ENCODE measurements at regions not wholly inside any gene's neighbourhood (a gene's known extent, or its start where the extent isn't known, plus 50 kb on each side); places are given as distances from the start of the nearest gene placed in this dataset.

- TF ChIP-seq POLR2AphosphoS5 (IDR thresholded peaks at IDR 0.05; ENCODE audit: low read depth, low read length) (no peak), SPI1 (IDR thresholded peaks at IDR 0.05; ENCODE audit: low read depth, low read length) (no peak)
Observed at GRCh38 chr13:44191103-44191502, 182.5 kb upstream of the SERP2 start.
